HTR-8/SVneo (cell line): ENCODE measurements at regions not wholly inside any gene's neighbourhood (a gene's known extent, or its start where the extent isn't known, plus 50 kb on each side); places are given as distances from the start of the nearest gene placed in this dataset.
"Not testable (repeated sequence)": the region's sequence is repeated elsewhere in the genome, so short reads cannot be mapped to it uniquely, and the experiment has no call there.

Source experiments
- DNase-seq: peaks from one replicate; pipeline ENCODE4 v3.0.0; 2011; ENCODE audit warnings: low spot score, mixed read lengths; ENCODE audit not compliant: insufficient read length
- FAIRE-seq: peaks from 2 replicates; lab custom pipeline; 2011; peaks lifted over from hg19 to GRCh38; lab: Jason Lieb, UNC

DNA sequence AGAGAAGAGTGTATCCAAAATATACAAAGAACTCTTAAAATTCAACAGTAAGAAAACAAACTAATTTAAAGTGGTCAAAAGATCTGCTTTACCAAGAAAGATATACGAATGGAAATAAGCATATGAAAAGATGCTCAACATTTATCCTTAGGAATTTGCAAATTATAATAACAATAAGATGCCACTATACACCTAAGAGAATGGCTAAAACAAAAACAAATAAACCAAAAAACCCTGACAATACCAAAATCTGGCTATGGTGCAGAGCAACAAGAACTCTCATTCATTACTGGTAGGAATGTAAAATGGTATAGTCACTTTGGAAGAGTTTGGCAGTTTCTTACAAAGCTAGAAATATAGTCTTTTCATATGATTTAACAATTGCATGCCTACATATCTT, 545.7 kb upstream of the AGA start:
- FAIRE-seq = no peak
- no peak for DNase-seq

- FAIRE-seq = peak; percentile 13
- no peak for DNase-seq
Observed at GRCh38 chr4:177989503-177990201, 547.4 kb upstream of the AGA start.

- FAIRE-seq (no peak), DNase-seq (no peak)
Observed at GRCh38 chr4:178003098-178003657, 560.9 kb upstream of the AGA start.

DNA sequence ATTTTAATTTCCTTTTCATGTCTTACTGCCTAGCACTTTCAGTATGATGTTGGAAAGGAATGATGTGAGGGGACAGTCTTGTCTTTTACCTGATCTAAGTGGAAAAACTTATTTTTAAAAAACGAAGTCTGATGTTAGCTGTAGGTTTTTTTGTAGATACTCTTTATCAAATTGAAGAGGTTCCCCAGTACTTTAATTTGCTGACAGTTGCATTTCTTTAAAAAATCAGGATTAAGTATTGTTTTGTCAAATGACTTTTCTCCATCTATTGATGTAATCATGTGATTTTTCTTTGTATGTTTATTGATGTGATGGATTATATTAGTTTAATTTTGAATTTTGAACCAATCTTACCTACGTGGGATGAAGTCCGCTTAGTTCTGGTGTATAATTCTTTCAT, 568.4 kb upstream of the AGA start:
- FAIRE-seq (no peak), DNase-seq (no peak)

DNA sequence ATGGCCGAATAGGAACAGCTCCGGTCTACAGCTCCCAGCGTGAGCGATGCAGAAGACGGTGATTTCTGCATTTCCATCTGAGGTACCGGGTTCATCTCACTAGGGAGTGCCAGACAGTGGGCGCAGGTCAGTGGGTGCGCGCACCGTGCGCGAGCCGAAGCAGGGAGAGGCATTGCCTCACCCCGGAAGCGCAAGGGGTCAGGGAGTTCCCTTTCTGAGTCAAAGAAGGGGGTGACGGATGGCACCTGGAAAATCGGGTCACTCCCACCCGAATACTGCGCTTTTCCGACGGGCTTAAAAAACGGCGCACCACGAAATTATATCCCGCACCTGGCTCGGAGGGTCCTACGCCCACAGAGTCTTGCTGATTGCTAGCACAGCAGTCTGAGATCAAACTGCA, 572.8 kb upstream of the AGA start:
- FAIRE-seq, DNase-seq: not testable (repeated sequence)

DNA sequence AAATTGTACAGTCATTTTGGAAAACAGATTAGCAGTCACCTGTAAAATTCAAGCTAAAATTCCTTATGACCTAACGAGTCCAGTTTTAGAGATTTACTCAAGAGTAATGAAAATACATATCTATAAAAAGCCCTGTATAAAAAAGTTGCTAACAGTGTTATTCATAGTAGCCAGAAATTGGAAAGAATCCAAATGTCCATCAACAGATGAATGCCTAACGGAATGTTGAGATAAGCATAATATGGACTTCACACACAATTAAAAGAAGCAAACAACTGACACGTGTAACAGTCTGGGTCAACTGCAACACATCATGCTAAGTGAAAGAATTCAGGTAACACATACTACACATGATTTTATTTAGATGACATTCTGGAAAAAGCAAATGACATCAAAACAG, 584.8 kb upstream of the AGA start:
- FAIRE-seq (no peak), DNase-seq (no peak)

DNA sequence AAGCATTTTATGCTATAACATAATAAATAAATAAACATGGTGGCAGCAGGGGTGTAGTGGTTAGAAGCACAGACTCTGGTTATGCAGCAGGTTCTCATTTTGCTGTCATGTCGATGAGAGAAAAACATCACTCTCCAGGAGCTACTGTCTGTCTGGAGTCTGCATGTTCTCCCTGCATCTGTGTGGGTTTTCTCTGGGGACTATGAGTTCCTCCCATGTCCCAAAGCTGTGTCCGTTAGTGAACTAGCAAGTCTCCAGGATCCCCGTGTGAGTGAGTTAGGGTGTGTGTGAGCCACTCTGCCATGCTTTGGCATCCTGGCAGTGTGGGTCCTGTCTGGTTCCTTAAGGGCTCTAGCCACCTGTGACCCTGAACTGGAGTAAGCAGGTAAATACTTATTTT, 585.6 kb upstream of the AGA start:
- DNase-seq (no peak), FAIRE-seq (no peak)

DNA sequence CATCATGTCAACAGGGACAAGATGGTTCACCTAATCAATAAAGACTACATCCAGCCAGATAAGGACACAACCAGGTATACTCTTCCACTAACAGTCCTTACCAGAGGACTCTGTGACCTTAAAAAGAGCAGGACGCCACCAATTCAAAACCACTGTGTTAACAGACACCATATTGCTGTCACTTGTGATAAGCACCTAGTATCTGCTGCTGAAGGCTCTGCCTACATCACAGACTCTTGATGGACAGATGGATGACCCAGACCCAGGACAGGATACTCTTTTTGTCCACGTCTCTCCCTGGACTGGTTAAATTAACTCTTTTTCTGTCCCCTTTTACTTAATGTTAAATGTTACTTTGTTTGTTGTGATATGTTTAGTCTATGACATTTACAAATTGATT, 586.2 kb upstream of the AGA start:
- FAIRE-seq = no peak
- DNase-seq = no peak

DNA sequence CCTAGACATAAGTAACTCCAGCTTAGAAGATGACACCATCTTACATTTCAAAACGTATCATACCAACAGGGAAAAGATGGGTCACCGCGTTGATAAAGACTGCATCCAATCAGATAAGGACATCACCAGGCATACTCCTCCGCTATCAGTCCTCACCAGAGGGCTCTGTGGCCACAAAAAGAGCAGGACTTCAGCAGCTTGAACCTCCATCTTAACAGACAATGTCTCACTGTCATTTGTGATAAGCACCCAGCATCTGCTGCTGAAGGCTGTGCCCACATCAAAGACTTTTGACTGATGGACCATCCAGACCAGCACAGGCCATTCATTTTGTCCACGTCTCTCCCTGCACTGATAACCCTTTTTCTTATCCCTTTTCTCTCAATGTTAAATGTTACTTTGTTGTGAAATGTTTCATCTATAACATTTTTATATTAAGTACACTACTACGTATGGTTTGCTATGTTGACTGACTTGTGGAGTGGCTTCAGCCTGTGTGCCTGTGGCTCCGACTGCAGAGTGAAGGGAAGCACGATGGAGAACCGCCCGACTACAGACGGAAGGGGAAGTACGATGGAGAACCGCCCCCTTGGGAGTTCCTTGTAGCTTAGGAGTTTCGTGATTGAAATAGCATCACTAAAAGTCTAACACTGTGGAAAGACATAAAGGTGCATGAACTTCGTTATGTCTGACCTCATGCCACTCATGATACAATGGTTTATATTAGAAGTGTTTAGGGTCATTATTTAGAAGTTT, 595.4 kb upstream of the AGA start:
- FAIRE-seq (no peak), DNase-seq (no peak)

GRCh38 chr4:178056996-178057395, 614.8 kb upstream of the AGA start:
- FAIRE-seq (no peak), DNase-seq (no peak)

- FAIRE-seq (no peak), DNase-seq (no peak)
Observed at GRCh38 chr4:178063568-178063967, 621.3 kb upstream of the AGA start.

- DNase-seq = no peak
- FAIRE-seq = no peak
Observed at GRCh38 chr4:178066338-178066941, 624.2 kb upstream of the AGA start.

GRCh38 chr4:178068136-178068535, 625.9 kb upstream of the AGA start:
- DNase-seq (no peak), FAIRE-seq (no peak)

DNA sequence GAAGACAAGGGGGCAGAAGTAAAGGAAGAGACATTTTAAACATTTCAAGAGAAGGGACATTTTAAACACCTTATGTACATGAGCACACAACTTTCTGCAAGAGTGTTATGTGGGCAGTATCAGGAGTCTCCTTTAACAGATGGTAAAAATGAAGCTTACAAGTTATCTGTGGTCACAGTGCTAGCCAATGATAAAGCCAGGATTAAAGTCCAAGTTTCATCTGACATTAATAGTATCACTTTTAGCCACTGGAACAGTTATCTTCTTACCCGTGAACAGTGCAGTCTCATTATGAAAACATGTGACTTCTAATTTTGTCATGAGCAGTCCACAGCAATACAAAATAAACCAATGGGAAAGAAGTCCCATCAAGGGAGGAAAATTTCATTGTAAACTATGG, 627.9 kb upstream of the AGA start:
- FAIRE-seq (no peak), DNase-seq (no peak)

GRCh38 chr4:178080312-178080711, 638.1 kb upstream of the AGA start:
- FAIRE-seq = no peak

DNA sequence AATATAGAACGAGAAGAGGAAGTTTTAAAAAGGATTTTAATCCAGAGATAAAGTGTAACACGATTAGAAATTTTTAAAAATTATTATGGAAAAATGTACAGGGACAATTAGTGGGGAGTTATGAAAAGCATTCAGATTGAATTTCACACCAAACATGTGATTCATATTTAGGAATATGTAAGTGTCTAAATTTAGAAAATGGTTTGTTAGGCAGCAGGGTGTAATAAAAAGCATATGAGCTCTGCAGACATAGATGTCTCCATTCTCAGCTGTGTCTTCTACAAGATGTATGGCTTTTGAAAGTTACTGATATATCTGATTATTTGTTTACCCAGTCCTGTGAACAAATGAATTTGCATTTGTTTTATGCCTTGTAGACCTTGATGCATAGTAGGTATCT, 638.9 kb upstream of the AGA start:
- DNase-seq (no peak), FAIRE-seq (no peak)

More at GRCh38 chr4:178080312-178080711, 638.1 kb upstream of the AGA start:
- DNase-seq = no peak

GRCh38 chr4:178081896-178082295, 639.7 kb upstream of the AGA start:
- no peak for DNase-seq
- no peak for FAIRE-seq

DNA sequence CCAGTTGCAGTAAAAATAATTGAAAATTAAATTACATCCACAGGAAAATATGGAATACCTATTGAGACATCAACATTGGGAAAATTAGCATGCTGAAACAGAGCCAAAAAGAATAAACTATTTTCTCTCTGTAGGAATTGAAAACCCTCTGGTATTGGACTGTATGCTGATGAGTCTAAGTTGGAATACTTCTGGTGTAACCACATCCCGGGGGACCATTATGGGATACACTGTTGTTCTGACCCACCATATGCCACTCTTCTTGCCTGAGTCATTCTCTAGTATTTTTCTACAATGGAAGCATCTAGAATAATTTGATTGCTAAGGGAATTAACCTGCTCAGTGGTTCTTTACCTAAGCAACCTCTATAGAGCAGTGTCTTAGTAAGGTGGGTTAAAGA, 640.7 kb upstream of the AGA start:
- DNase-seq (no peak), FAIRE-seq (no peak)

GRCh38 chr4:178083968-178084367, 641.7 kb upstream of the AGA start:
- FAIRE-seq (no peak), DNase-seq (no peak)

DNA sequence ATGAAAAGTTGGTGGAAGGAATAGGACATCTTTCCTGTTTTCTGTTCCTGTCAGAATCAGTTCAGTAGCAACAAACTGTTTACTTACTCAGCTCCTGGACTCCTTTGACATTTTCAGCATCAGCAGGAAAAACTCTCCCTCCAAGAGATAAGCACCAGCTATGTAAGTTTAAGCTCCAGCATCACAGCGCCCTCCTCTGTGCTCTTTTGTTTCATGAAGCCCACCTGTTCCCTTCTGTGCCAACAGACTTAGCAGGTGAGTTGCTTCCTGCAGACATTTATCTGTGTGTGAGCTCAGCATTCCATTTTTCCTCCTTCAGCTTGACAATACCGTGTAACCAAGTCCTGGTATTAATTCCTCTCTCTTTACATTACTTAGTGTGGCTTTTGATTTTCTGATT, 644.1 kb upstream of the AGA start:
- DNase-seq = peak; percentile 1
- no peak for FAIRE-seq
